ENCODE measurements at regions not wholly inside any gene's neighbourhood (a gene's known extent, or its start where the extent isn't known, plus 50 kb on each side); places are given as distances from the start of the nearest gene placed in this dataset.

- TF ChIP-seq ZHX1 (CRISPR knock-in tag; IDR thresholded peaks at IDR 0.05; ENCODE audit: low read depth) (no peak), ZFP1 (CRISPR knock-in tag; IDR thresholded peaks at IDR 0.05) (no peak), ZNF17 (CRISPR knock-in tag; IDR thresholded peaks at IDR 0.05) (no peak), GZF1 (CRISPR knock-in tag; IDR thresholded peaks at IDR 0.05) (no peak), MBNL3 (CRISPR knock-in tag; conservative IDR thresholded peaks at IDR 0.05) (no peak), CHCHD3 (CRISPR knock-in tag; IDR thresholded peaks at IDR 0.05) (no peak), ZNF251 (CRISPR knock-in tag; IDR thresholded peaks at IDR 0.05) (no peak), PAX8 (CRISPR knock-in tag; IDR thresholded peaks at IDR 0.05; ENCODE audit: borderline replicate concordance) (no peak), ZNF407 (CRISPR knock-in tag; IDR thresholded peaks at IDR 0.05; ENCODE audit: not compliant biosample characterization) (no peak), ZNF512 (CRISPR knock-in tag; IDR thresholded peaks at IDR 0.05) (no peak), ZFAT (CRISPR knock-in tag; conservative IDR thresholded peaks at IDR 0.05) (no peak), CEBPG (CRISPR knock-in tag; IDR thresholded peaks at IDR 0.05) (peak; percentile 56; the same call in 1 of the 2 replicates), ATF5 (CRISPR knock-in tag; IDR thresholded peaks at IDR 0.05; ENCODE audit: low read depth) (no peak), ZNF292 (CRISPR knock-in tag; IDR thresholded peaks at IDR 0.05; ENCODE audit: borderline replicate concordance, low read depth) (no peak), ATF1 (CRISPR knock-in tag; IDR thresholded peaks at IDR 0.05) (no peak), SMAD1 (CRISPR knock-in tag; IDR thresholded peaks at IDR 0.05; ENCODE audit: borderline replicate concordance, low read depth) (no peak), TP53 (CRISPR knock-in tag; conservative IDR thresholded peaks at IDR 0.05) (no peak), RCOR2 (CRISPR knock-in tag; IDR thresholded peaks at IDR 0.05) (no peak)
Measured at GRCh38 chr2:134782792-134783191, 55.6 kb upstream of the ACMSD start (continued).
